Breast epithelium (tissue), 3 donors: ENCODE measurements at regions not wholly inside any gene's neighbourhood (a gene's known extent, or its start where the extent isn't known, plus 50 kb on each side); places are given as distances from the start of the nearest gene placed in this dataset.

Experiments
- CTCF ChIP-seq, 3 donors: fragments of 450-650 bp; IDR thresholded peaks; one replicate each; pipeline ENCODE4 v1.5.1; 2016 to 2017; ENCODE audit warnings: antibody characterized with exemption in 3 of 3, mild to moderate bottlenecking in 3 of 3, moderate library complexity in 3 of 3
- POLR2A ChIP-seq: fragments of 450-650 bp; IDR thresholded peaks from one replicate; pipeline ENCODE4 v1.6.1; 2016; ENCODE audit warnings: antibody characterized with exemption, mild to moderate bottlenecking, moderate library complexity
- POLR2AphosphoS5 ChIP-seq, 3 donors: sonication (generic); formaldehyde crosslinking; IDR thresholded peaks; one replicate each; pipeline ENCODE4 v1.6.1; 2017; ENCODE audit warnings: antibody characterized with exemption in 3 of 3

GRCh38 chr1:95371666-95372282, 137.8 kb downstream of the RWDD3 start:
- TF ChIP-seq CTCF (IDR thresholded peaks at IDR 0.05) (no peak), POLR2AphosphoS5 (IDR thresholded peaks at IDR 0.05) (no peak), POLR2A (no peak)
